ENCODE measurements at regions not wholly inside any gene's neighbourhood (a gene's known extent, or its start where the extent isn't known, plus 50 kb on each side); places are given as distances from the start of the nearest gene placed in this dataset.

DNA sequence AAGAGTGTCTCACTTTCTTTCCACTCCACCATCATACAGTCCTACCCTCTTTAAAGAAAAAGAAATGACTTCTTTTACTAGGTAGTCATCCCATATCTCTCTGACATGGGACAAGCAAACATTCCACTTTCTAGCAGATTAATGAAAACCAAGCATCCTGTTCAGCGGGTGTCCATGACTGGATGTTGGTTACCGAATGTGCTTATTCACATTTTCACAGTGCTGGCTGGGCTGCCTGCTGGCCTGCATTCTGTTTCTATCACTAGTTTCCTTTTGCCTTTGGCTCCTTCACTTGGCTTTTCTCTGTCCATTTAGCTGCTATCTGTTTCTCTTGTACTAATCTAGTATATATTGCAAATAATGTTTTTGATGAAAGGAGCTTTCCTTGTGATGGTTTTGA is 598.4 kb downstream of the RWDD3 start:
- TF ChIP-seq POLR2A (IDR thresholded peaks at IDR 0.05) (no peak), CTCF (IDR thresholded peaks at IDR 0.05) (no peak)
